ENCODE measurements at regions not wholly inside any gene's neighbourhood (a gene's known extent, or its start where the extent isn't known, plus 50 kb on each side); places are given as distances from the start of the nearest gene placed in this dataset.
A peak's percentile ranks its signal among the peaks of the same experiment; 100 is the strongest.

- Histone ChIP-seq H2AK5ac (ENCODE audit: low read length) (no peak overlapping the region), H3K36me3 (ENCODE audit: control insufficient read depth, insufficient read depth, low read length) (no peaks in the 10 kb centered on the region), H3K4me2 (ENCODE audit: low read length) (no peak overlapping the region), H2BK15ac (replicated peaks; ENCODE audit: low read depth) (no peak overlapping the region), H3K79me1 (ENCODE audit: low read length) (no peaks in the 10 kb centered on the region), H3K27me3 (ENCODE audit: insufficient read depth, low read length, poor library complexity) (no peaks in the 10 kb centered on the region), H3K27ac (ENCODE audit: low read depth, low read length) (no peak overlapping the region), H3K56ac (ENCODE audit: low read length) (peak overlapping the region; percentile 54), H4K5ac (ENCODE audit: low read length) (no peak overlapping the region), H3K4me1 (ENCODE audit: control insufficient read depth, low read depth, low read length) (peaks cover 19% of the 10 kb centered on the region), H3K18ac (ENCODE audit: low read length) (no peak overlapping the region), H3K79me2 (ENCODE audit: control insufficient read depth, insufficient read depth, low read length) (no peaks in the 10 kb centered on the region), H3K9ac (ENCODE audit: low read length) (no peak overlapping the region), H3K4ac (ENCODE audit: low read depth, low read length) (no peak overlapping the region), H3K4me3 (ENCODE audit: low read length) (no peak overlapping the region), H2BK5ac (ENCODE audit: low read length) (no peak overlapping the region), H3K23ac (ENCODE audit: low read length) (no peak overlapping the region), H2BK120ac (ENCODE audit: low read depth, low read length) (no peak overlapping the region), H4K8ac (ENCODE audit: low read depth, low read length) (no peak overlapping the region)
- peak; percentile 43 for DNase-seq
- WGBS (ENCODE audit: extremely low coverage, insufficient coverage, low lambda C conversion rate), result no CpG with 5 or more reads among the region's 3 CpGs
Measured at GRCh38 chr10:94098896-94099295, 105.2 kb downstream of the PLCE1 start.

DNA sequence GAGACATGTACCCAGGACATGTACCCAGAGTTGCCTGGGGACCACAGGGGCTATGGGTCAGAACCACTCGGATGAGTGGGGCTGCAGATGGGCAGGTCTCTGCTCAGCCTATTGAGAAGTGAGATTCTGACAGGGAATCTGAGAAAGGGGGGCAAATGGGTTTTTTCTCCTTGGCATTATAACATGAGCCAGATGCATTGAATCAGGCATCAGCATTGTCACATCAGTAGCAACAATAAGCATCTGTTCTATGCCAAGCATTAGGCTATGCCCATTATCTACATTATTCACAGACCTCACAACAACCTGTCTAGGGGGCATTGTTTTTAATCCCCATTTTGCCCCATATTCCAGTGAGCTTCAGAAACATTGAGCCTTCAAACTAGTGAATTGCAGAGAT is 108.2 kb downstream of the PLCE1 start:
- Histone ChIP-seq H2BK5ac (ENCODE audit: low read length) (peak overlapping the region; percentile 43), H3K36me3 (ENCODE audit: control insufficient read depth, insufficient read depth, low read length) (no peaks in the 10 kb centered on the region), H3K27me3 (ENCODE audit: insufficient read depth, low read length, poor library complexity) (no peaks in the 10 kb centered on the region), H3K79me1 (ENCODE audit: low read length) (no peaks in the 10 kb centered on the region), H3K4me3 (ENCODE audit: low read length) (no peak overlapping the region), H4K8ac (ENCODE audit: low read depth, low read length) (no peak overlapping the region), H3K4me1 (ENCODE audit: control insufficient read depth, low read depth, low read length) (peaks cover 23% of the 10 kb centered on the region), H4K5ac (ENCODE audit: low read length) (no peak overlapping the region), H3K56ac (ENCODE audit: low read length) (peak overlapping the region; percentile 46), H3K9ac (ENCODE audit: low read length) (no peak overlapping the region), H2BK15ac (replicated peaks; ENCODE audit: low read depth) (no peak overlapping the region), H2BK120ac (ENCODE audit: low read depth, low read length) (no peak overlapping the region), H3K27ac (ENCODE audit: low read depth, low read length) (no peak overlapping the region), H3K23ac (ENCODE audit: low read length) (no peak overlapping the region), H2AK5ac (ENCODE audit: low read length) (peak overlapping the region; percentile 67), H3K4me2 (ENCODE audit: low read length) (no peak overlapping the region), H3K4ac (ENCODE audit: low read depth, low read length) (no peak overlapping the region), H3K79me2 (ENCODE audit: control insufficient read depth, insufficient read depth, low read length) (no peaks in the 10 kb centered on the region), H3K18ac (ENCODE audit: low read length) (no peak overlapping the region)
- DNase-seq, result no peak
- no CpG with 5 or more reads among the region's 1 CpG for WGBS (ENCODE audit: extremely low coverage, insufficient coverage, low lambda C conversion rate)

GRCh38 chr10:94102436-94102835 is 108.7 kb downstream of the PLCE1 start:
- peaks cover 27% of the 10 kb centered on the region for H3K4me1 ChIP-seq (ENCODE audit: control insufficient read depth, low read depth, low read length)
- no peak overlapping the region for H3K4me3 ChIP-seq (ENCODE audit: low read length)
- H3K9ac ChIP-seq (ENCODE audit: low read length), result no peak overlapping the region
- no peak overlapping the region for H3K27ac ChIP-seq (ENCODE audit: low read depth, low read length)
- WGBS (ENCODE audit: extremely low coverage, insufficient coverage, low lambda C conversion rate), result no CpG with 5 or more reads among the region's 5 CpGs
- DNase-seq, result peak; percentile 58
- H3K79me1 ChIP-seq (ENCODE audit: low read length), result no peaks in the 10 kb centered on the region
- no peak overlapping the region for H3K4ac ChIP-seq (ENCODE audit: low read depth, low read length)
- no peak overlapping the region for H3K18ac ChIP-seq (ENCODE audit: low read length)
- no peak overlapping the region for H2BK15ac ChIP-seq (replicated peaks; ENCODE audit: low read depth)
- H2AK5ac ChIP-seq (ENCODE audit: low read length), result peak overlapping the region; percentile 18
- no peaks in the 10 kb centered on the region for H3K27me3 ChIP-seq (ENCODE audit: insufficient read depth, low read length, poor library complexity)
- H2BK120ac ChIP-seq (ENCODE audit: low read depth, low read length), result no peak overlapping the region
- H4K5ac ChIP-seq (ENCODE audit: low read length), result no peak overlapping the region
- no peaks in the 10 kb centered on the region for H3K79me2 ChIP-seq (ENCODE audit: control insufficient read depth, insufficient read depth, low read length)
- no peaks in the 10 kb centered on the region for H3K36me3 ChIP-seq (ENCODE audit: control insufficient read depth, insufficient read depth, low read length)
- no peak overlapping the region for H2BK5ac ChIP-seq (ENCODE audit: low read length)
- H3K23ac ChIP-seq (ENCODE audit: low read length), result no peak overlapping the region
- peak overlapping the region; percentile 50 for H3K56ac ChIP-seq (ENCODE audit: low read length)
- H4K8ac ChIP-seq (ENCODE audit: low read depth, low read length), result no peak overlapping the region
- no peak overlapping the region for H3K4me2 ChIP-seq (ENCODE audit: low read length)

DNA sequence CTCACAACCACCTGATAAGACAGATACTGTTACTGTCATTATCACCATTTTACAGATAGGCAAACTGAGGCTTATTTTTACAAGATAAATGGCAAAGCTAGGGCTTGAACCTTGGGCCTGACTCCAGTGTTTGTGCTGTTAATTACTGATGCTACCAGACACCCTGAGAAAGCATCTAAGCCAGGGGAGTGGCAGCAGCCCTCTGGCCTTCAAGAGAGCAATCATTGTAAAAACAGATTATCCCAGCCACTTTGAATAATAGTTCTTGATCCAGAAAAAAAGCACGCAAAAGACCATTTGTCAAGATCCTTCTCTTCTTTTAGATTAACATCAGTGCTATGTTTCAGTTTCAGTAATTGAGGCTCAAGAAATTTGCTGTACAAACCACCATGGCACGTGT is 109.5 kb downstream of the PLCE1 start:
- Histone ChIP-seq H3K79me1 (ENCODE audit: low read length) (no peaks in the 10 kb centered on the region), H3K9ac (ENCODE audit: low read length) (no peak overlapping the region), H3K79me2 (ENCODE audit: control insufficient read depth, insufficient read depth, low read length) (no peaks in the 10 kb centered on the region), H3K4ac (ENCODE audit: low read depth, low read length) (no peak overlapping the region), H2BK120ac (ENCODE audit: low read depth, low read length) (no peak overlapping the region), H3K4me2 (ENCODE audit: low read length) (no peak overlapping the region), H2AK5ac (ENCODE audit: low read length) (no peak overlapping the region), H3K18ac (ENCODE audit: low read length) (no peak overlapping the region), H4K5ac (ENCODE audit: low read length) (no peak overlapping the region), H2BK5ac (ENCODE audit: low read length) (no peak overlapping the region), H3K23ac (ENCODE audit: low read length) (no peak overlapping the region), H3K4me1 (ENCODE audit: control insufficient read depth, low read depth, low read length) (peaks cover 25% of the 10 kb centered on the region), H3K27ac (ENCODE audit: low read depth, low read length) (no peak overlapping the region), H2BK15ac (replicated peaks; ENCODE audit: low read depth) (no peak overlapping the region), H3K36me3 (ENCODE audit: control insufficient read depth, insufficient read depth, low read length) (no peaks in the 10 kb centered on the region), H3K27me3 (ENCODE audit: insufficient read depth, low read length, poor library complexity) (no peaks in the 10 kb centered on the region), H3K56ac (ENCODE audit: low read length) (no peak overlapping the region), H3K4me3 (ENCODE audit: low read length) (no peak overlapping the region), H4K8ac (ENCODE audit: low read depth, low read length) (no peak overlapping the region)
- DNase-seq, result peak; percentile 61
- WGBS (ENCODE audit: extremely low coverage, insufficient coverage, low lambda C conversion rate), result no CpG with 5 or more reads among the region's 2 CpGs

GRCh38 chr10:94103801-94104221 is 110.1 kb downstream of the PLCE1 start:
- Histone ChIP-seq H3K56ac (ENCODE audit: low read length) (peak overlapping the region; percentile 70), H3K36me3 (ENCODE audit: control insufficient read depth, insufficient read depth, low read length) (no peaks in the 10 kb centered on the region), H4K5ac (ENCODE audit: low read length) (no peak overlapping the region), H3K4me1 (ENCODE audit: control insufficient read depth, low read depth, low read length) (peaks cover 23% of the 10 kb centered on the region), H3K23ac (ENCODE audit: low read length) (no peak overlapping the region), H3K27me3 (ENCODE audit: insufficient read depth, low read length, poor library complexity) (no peaks in the 10 kb centered on the region), H3K4ac (ENCODE audit: low read depth, low read length) (no peak overlapping the region), H2AK5ac (ENCODE audit: low read length) (no peak overlapping the region), H2BK15ac (replicated peaks; ENCODE audit: low read depth) (no peak overlapping the region), H3K4me2 (ENCODE audit: low read length) (no peak overlapping the region), H4K8ac (ENCODE audit: low read depth, low read length) (no peak overlapping the region), H3K79me1 (ENCODE audit: low read length) (no peaks in the 10 kb centered on the region), H2BK5ac (ENCODE audit: low read length) (peak overlapping the region; percentile 32), H3K27ac (ENCODE audit: low read depth, low read length) (no peak overlapping the region), H3K4me3 (ENCODE audit: low read length) (no peak overlapping the region), H3K18ac (ENCODE audit: low read length) (no peak overlapping the region), H3K79me2 (ENCODE audit: control insufficient read depth, insufficient read depth, low read length) (no peaks in the 10 kb centered on the region), H2BK120ac (ENCODE audit: low read depth, low read length) (peak overlapping the region; percentile 66), H3K9ac (ENCODE audit: low read length) (no peak overlapping the region)
- no peak for DNase-seq
- WGBS (ENCODE audit: extremely low coverage, insufficient coverage, low lambda C conversion rate), result no CpG with 5 or more reads among the region's 4 CpGs

DNA sequence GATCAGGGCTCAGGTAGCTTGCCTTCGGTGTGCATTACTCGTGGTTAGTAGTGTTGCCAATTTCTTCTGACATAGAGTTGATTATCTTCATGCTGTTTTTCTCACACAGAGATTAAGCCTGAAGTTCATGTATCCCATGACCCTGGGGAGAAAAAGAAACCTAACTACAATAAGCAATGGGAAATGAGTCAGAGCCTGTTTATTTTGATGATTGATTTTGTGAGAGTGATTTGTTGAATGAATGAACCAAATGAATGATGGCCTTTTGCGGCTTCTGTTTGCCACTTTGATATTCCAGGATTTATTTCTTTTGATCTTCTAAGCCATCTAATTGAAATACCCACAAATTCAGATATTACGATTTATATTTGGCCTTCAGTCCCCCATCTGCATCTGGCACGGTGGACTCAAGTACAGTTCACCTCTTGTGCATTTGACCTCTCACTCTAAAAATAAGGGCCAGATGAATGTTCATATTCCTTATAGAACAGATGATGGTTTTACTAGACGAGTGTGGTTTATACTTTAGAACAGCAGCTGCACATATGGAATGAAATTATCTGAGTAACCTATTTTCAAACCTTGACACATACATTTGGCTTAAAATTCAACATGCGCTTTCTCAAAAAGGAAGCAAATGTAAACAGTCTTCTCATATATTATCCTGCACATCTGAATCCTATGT is 110.7 kb downstream of the PLCE1 start:
- Histone ChIP-seq H4K8ac (ENCODE audit: low read depth, low read length) (no peak overlapping the region), H3K27me3 (ENCODE audit: insufficient read depth, low read length, poor library complexity) (no peaks in the 10 kb centered on the region), H3K23ac (ENCODE audit: low read length) (no peak overlapping the region), H4K5ac (ENCODE audit: low read length) (no peak overlapping the region), H3K79me1 (ENCODE audit: low read length) (no peaks in the 10 kb centered on the region), H3K4me1 (ENCODE audit: control insufficient read depth, low read depth, low read length) (peaks cover 21% of the 10 kb centered on the region), H3K36me3 (ENCODE audit: control insufficient read depth, insufficient read depth, low read length) (no peaks in the 10 kb centered on the region), H3K56ac (ENCODE audit: low read length) (peak overlapping the region; percentile 27), H3K4me2 (ENCODE audit: low read length) (no peak overlapping the region), H3K4ac (ENCODE audit: low read depth, low read length) (no peak overlapping the region), H3K4me3 (ENCODE audit: low read length) (no peak overlapping the region), H2AK5ac (ENCODE audit: low read length) (no peak overlapping the region), H2BK15ac (replicated peaks; ENCODE audit: low read depth) (no peak overlapping the region), H3K79me2 (ENCODE audit: control insufficient read depth, insufficient read depth, low read length) (no peaks in the 10 kb centered on the region), H2BK120ac (ENCODE audit: low read depth, low read length) (no peak overlapping the region), H2BK5ac (ENCODE audit: low read length) (no peak overlapping the region), H3K27ac (ENCODE audit: low read depth, low read length) (no peak overlapping the region), H3K18ac (ENCODE audit: low read length) (no peak overlapping the region), H3K9ac (ENCODE audit: low read length) (no peak overlapping the region)
- WGBS (ENCODE audit: extremely low coverage, insufficient coverage, low lambda C conversion rate), result no CpG with 5 or more reads among the region's 7 CpGs
- no peak for DNase-seq
